OCI-LY7 (cell line): ENCODE measurements at regions not wholly inside any gene's neighbourhood (a gene's known extent, or its start where the extent isn't known, plus 50 kb on each side); places are given as distances from the start of the nearest gene placed in this dataset.
"Not testable (repeated sequence)": the region's sequence is repeated elsewhere in the genome, so short reads cannot be mapped to it uniquely, and the experiment has no call there.

Source experiments
- CTCF ChIP-seq: fragments of 200-600 bp; sonication (generic); conservative IDR thresholded peaks from 2 replicates; pipeline ENCODE4 v1.5.1; 2014; ENCODE audit warnings: mild to moderate bottlenecking, antibody characterized with exemption, low read length, moderate library complexity, mixed read lengths
- EZH2phosphoT487 ChIP-seq: fragments of 200-600 bp; sonication (generic); IDR thresholded peaks from 2 replicates; pipeline ENCODE4 v1.6.1; 2018; ENCODE audit warnings: low read depth, borderline replicate concordance, mild to moderate bottlenecking, mixed run types, antibody characterized with exemption, low read length, moderate library complexity, mixed read lengths

GRCh38 chr2:221724117-221724516, 152.0 kb upstream of the EPHA4 start:
- TF ChIP-seq CTCF, EZH2phosphoT487: not testable (repeated sequence)
